ENCODE measurements at regions not wholly inside any gene's neighbourhood (a gene's known extent, or its start where the extent isn't known, plus 50 kb on each side); places are given as distances from the start of the nearest gene placed in this dataset.

DNA sequence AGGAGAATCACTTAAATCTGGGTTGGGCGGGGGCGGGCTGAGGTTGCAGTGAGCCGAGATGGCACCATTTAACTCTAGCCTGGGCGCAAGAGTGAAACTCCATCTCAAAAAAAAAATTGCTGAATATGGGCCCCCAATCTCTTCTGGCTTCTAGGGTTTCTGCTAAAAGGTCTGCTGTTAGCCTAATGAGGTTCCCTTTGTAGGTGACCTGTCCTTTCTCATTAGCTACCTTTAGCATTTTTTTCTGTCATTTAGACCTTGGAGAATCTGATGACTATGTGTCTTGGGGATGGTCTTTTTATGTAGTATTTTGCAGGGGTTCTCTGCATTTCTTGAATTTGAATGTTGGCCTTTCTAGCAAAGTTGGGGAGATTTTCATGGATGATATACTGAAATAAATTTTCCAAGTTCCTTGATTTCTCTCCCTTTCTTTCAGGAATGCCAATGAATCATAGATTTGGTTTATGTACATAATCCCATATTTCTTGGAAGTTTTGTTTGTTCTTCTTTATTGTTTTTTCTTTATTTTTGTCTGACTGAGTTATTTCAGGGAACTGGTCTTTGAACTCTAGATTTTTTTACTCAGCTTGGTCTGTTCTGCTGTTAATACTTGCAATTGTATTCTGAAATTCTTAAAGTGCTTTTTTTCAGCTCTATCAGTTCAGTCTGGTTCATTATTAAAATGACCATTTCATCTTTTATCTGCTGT is 181.5 kb downstream of the TTC6 start:
- intact Hi-C loops (cut with micrococcal nuclease) (no loop called here), dilution Hi-C loops (cut with MboI; ENCODE audit: extremely low pct_ligation_motif_present, low sequenced_read_pairs) (no loop called here)
- H3K9me1 ChIP-seq (replicated peaks; ENCODE audit: control insufficient read depth, extremely low read depth, insufficient read depth, low read length): no peaks in the 10 kb centered on the region
- TF ChIP-seq EZH2 (IDR thresholded peaks at IDR 0.05; ENCODE audit: borderline replicate concordance, low read depth, low read length, severe bottlenecking) (no peak), GATA2 (IDR thresholded peaks at IDR 0.05; ENCODE audit: insufficient read depth, insufficient read length, low read depth, low read length) (no peak), POLR2AphosphoS5 (IDR thresholded peaks at IDR 0.05; ENCODE audit: insufficient read depth, low read depth, low read length) (no peak), JUN (IDR thresholded peaks at IDR 0.05; ENCODE audit: borderline replicate concordance, insufficient read depth, insufficient read length, low read depth) (no peak), POLR2A (IDR thresholded peaks at IDR 0.05; ENCODE audit: low read depth, low read length) (no peak), FOS (IDR thresholded peaks at IDR 0.05; ENCODE audit: borderline replicate concordance, insufficient read depth, low read length) (no peak), MYC (IDR thresholded peaks at IDR 0.05; ENCODE audit: low read depth, low read length) (no peak)
- TF ChIP-seq, protein P1, sequence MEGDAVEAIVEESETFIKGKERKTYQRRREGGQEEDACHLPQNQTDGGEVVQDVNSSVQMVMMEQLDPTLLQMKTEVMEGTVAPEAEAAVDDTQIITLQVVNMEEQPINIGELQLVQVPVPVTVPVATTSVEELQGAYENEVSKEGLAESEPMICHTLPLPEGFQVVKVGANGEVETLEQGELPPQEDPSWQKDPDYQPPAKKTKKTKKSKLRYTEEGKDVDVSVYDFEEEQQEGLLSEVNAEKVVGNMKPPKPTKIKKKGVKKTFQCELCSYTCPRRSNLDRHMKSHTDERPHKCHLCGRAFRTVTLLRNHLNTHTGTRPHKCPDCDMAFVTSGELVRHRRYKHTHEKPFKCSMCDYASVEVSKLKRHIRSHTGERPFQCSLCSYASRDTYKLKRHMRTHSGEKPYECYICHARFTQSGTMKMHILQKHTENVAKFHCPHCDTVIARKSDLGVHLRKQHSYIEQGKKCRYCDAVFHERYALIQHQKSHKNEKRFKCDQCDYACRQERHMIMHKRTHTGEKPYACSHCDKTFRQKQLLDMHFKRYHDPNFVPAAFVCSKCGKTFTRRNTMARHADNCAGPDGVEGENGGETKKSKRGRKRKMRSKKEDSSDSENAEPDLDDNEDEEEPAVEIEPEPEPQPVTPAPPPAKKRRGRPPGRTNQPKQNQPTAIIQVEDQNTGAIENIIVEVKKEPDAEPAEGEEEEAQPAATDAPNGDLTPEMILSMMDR (IDR thresholded peaks at IDR 0.05; ENCODE audit: extremely low read depth in 1 of 2, insufficient read depth in 1 of 2, low read depth in 1 of 2, low read length in 2 of 2): no peak
- TF ChIP-seq, protein P2, sequence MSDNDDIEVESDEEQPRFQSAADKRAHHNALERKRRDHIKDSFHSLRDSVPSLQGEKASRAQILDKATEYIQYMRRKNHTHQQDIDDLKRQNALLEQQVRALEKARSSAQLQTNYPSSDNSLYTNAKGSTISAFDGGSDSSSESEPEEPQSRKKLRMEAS (IDR thresholded peaks at IDR 0.05; ENCODE audit: insufficient read depth, insufficient read length): no peak
- no peaks in the 10 kb centered on the region for H3K79me2 ChIP-seq (ENCODE audit: control insufficient read depth, insufficient read depth, low read length)
- CTCF ChIA-PET: no interaction called here
- no peak overlapping the region for H3K9ac ChIP-seq (replicated peaks; ENCODE audit: extremely low read depth, insufficient read depth, low read length)
- BruUV-seq (replicated peaks): no TSS peak
- H3K9me3 ChIP-seq (replicated peaks; ENCODE audit: control insufficient read depth, insufficient read depth, low read length): no peaks in the 10 kb centered on the region
- no peaks in the 10 kb centered on the region for H3K36me3 ChIP-seq (ENCODE audit: control insufficient read depth in 2 of 2, extremely low read depth in 1 of 2, insufficient read depth in 2 of 2, low read length in 2 of 2)
- H4K20me1 ChIP-seq (replicated peaks; ENCODE audit: control insufficient read depth, extremely low read depth, insufficient read depth, low read length): no peaks in the 10 kb centered on the region
- no peaks in the 10 kb centered on the region for H3K27me3 ChIP-seq (ENCODE audit: control insufficient read depth in 2 of 2, insufficient read depth in 2 of 2, low read length in 2 of 2)
- DNase-seq (ENCODE audit: low read depth, low spot score) (no peak), FAIRE-seq (peak; percentile 33)
- H3K4me1 ChIP-seq (ENCODE audit: control insufficient read depth, extremely low read depth, insufficient read depth, low read length): no peaks in the 10 kb centered on the region
- H3K4me2 ChIP-seq (ENCODE audit: insufficient read depth, low read length): no peak overlapping the region
- H2AFZ ChIP-seq (ENCODE audit: low read depth, low read length): no peak overlapping the region
- H3K27ac ChIP-seq (ENCODE audit: insufficient read depth, low read depth, low read length): no peak overlapping the region
- POLR2A ChIA-PET: no interaction called here
- no peak overlapping the region for H3K4me3 ChIP-seq (replicated peaks in 1 of 3; ENCODE audit: insufficient read depth in 1 of 3, low read depth in 1 of 3, low read length in 3 of 3)
